ENCODE measurements at regions not wholly inside any gene's neighbourhood (a gene's known extent, or its start where the extent isn't known, plus 50 kb on each side); places are given as distances from the start of the nearest gene placed in this dataset.

GRCh38 chr20:48395816-48396546 lies 431.8 kb downstream of the PREX1 start:
- no peak overlapping the region for H3K4me3 ChIP-seq (ENCODE audit: low read depth, low read length)
- intact Hi-C loops (cut with micrococcal nuclease; ENCODE audit: unreplicated experiment) = no loop called here
- H3K27me3 ChIP-seq (replicated peaks; ENCODE audit: control insufficient read depth, insufficient read depth, low read length) = no peaks in the 10 kb centered on the region
- ChIA-PET POLR2A (no interaction called here), CTCF (interaction anchor here (1.0 kb wide), 2 partner anchors 142 to 224 kb away, joined by 3 to 6 read pairs; no protein-coding TSS in a partner anchor)
- peaks cover 53% of the 10 kb centered on the region for H3K4me1 ChIP-seq
- H3K27ac Mint-ChIP-seq (ENCODE audit: unreplicated experiment) = peak overlapping the region; percentile 87
- H3K9me3 Mint-ChIP-seq (ENCODE audit: unreplicated experiment) = peaks cover 29% of the 10 kb centered on the region
- DNase-seq = no peak
- no peaks in the 10 kb centered on the region for H3K36me3 ChIP-seq (ENCODE audit: control insufficient read depth, insufficient read depth, low read length)
- H3K4me1 Mint-ChIP-seq (ENCODE audit: low read depth, unreplicated experiment) = peaks cover 40% of the 10 kb centered on the region
- TSS peak; percentile 84 for BruUV-seq (replicated peaks)
- H3K4me3 Mint-ChIP-seq (ENCODE audit: unreplicated experiment) = no peak overlapping the region
- H3K9me3 ChIP-seq = peaks cover 25% of the 10 kb centered on the region
- no peak for TF ChIP-seq CTCF (IDR thresholded peaks at IDR 0.05; ENCODE audit: insufficient read depth in 1 of 2, low read depth in 1 of 2, low read length in 1 of 2, severe bottlenecking in 1 of 2, unreplicated experiment in 1 of 2)
- no peaks in the 10 kb centered on the region for H3K27me3 Mint-ChIP-seq (ENCODE audit: insufficient read depth, unreplicated experiment)
- no peaks in the 10 kb centered on the region for H3K36me3 Mint-ChIP-seq (ENCODE audit: insufficient read depth, unreplicated experiment)

GRCh38 chr20:48394415-48395081 lies 433.3 kb downstream of the PREX1 start:
- no TSS peak for BruUV-seq (replicated peaks)
- intact Hi-C loops (cut with micrococcal nuclease; ENCODE audit: unreplicated experiment) = no loop called here
- H3K36me3 Mint-ChIP-seq (ENCODE audit: insufficient read depth, unreplicated experiment) = no peaks in the 10 kb centered on the region
- Histone ChIP-seq H3K4me1 (peaks cover 39% of the 10 kb centered on the region), H3K9me3 (peaks cover 25% of the 10 kb centered on the region), H3K36me3 (ENCODE audit: control insufficient read depth, insufficient read depth, low read length) (no peaks in the 10 kb centered on the region), H3K27me3 (replicated peaks; ENCODE audit: control insufficient read depth, insufficient read depth, low read length) (no peaks in the 10 kb centered on the region), H3K4me3 (ENCODE audit: low read depth, low read length) (no peak overlapping the region)
- peak overlapping the region; percentile 87 for H3K27ac Mint-ChIP-seq (ENCODE audit: unreplicated experiment)
- H3K4me1 Mint-ChIP-seq (ENCODE audit: low read depth, unreplicated experiment) = peaks cover 36% of the 10 kb centered on the region
- H3K4me3 Mint-ChIP-seq (ENCODE audit: unreplicated experiment) = no peak overlapping the region
- ChIA-PET POLR2A (no interaction called here), CTCF (interaction anchor here (1.0 kb wide), 2 partner anchors 144 to 226 kb away, joined by 3 to 6 read pairs; no protein-coding TSS in a partner anchor)
- no peaks in the 10 kb centered on the region for H3K27me3 Mint-ChIP-seq (ENCODE audit: insufficient read depth, unreplicated experiment)
- TF ChIP-seq CTCF (IDR thresholded peaks at IDR 0.05; ENCODE audit: insufficient read depth in 1 of 2, low read depth in 1 of 2, low read length in 1 of 2, severe bottlenecking in 1 of 2, unreplicated experiment in 1 of 2) = no peak
- no peak for DNase-seq
- H3K9me3 Mint-ChIP-seq (ENCODE audit: unreplicated experiment) = peaks cover 37% of the 10 kb centered on the region

GRCh38 chr20:48393737-48394314 lies 434.0 kb downstream of the PREX1 start:
- Histone ChIP-seq H3K4me1 (peaks cover 34% of the 10 kb centered on the region), H3K9me3 (peaks cover 25% of the 10 kb centered on the region), H3K27me3 (replicated peaks; ENCODE audit: control insufficient read depth, insufficient read depth, low read length) (no peaks in the 10 kb centered on the region), H3K36me3 (ENCODE audit: control insufficient read depth, insufficient read depth, low read length) (no peaks in the 10 kb centered on the region), H3K4me3 (ENCODE audit: low read depth, low read length) (no peak overlapping the region)
- Mint-ChIP-seq H3K27me3 (ENCODE audit: insufficient read depth, unreplicated experiment) (no peaks in the 10 kb centered on the region), H3K4me1 (ENCODE audit: low read depth, unreplicated experiment) (peaks cover 28% of the 10 kb centered on the region), H3K36me3 (ENCODE audit: insufficient read depth, unreplicated experiment) (no peaks in the 10 kb centered on the region), H3K27ac (ENCODE audit: unreplicated experiment) (peak overlapping the region; percentile 87), H3K4me3 (ENCODE audit: unreplicated experiment) (no peak overlapping the region), H3K9me3 (ENCODE audit: unreplicated experiment) (peaks cover 37% of the 10 kb centered on the region)
- no TSS peak for BruUV-seq (replicated peaks)
- POLR2A ChIA-PET = no interaction called here
- DNase-seq = no peak
- intact Hi-C loops (cut with micrococcal nuclease; ENCODE audit: unreplicated experiment) = no loop called here
- CTCF ChIA-PET = no interaction called here
- no peak for TF ChIP-seq CTCF (IDR thresholded peaks at IDR 0.05; ENCODE audit: insufficient read depth in 1 of 2, low read depth in 1 of 2, low read length in 1 of 2, severe bottlenecking in 1 of 2, unreplicated experiment in 1 of 2)

Measured in Caco-2 (cell line).